NB4 (cell line): ENCODE measurements at regions not wholly inside any gene's neighbourhood (a gene's known extent, or its start where the extent isn't known, plus 50 kb on each side); places are given as distances from the start of the nearest gene placed in this dataset.

ENCODE experiments used
- DNase-seq: peaks from one replicate; pipeline ENCODE4 v3.0.0; 2010; ENCODE audit warnings: low read depth
- H3K4me3 ChIP-seq: one replicate; pipeline ENCODE4 v1.5.1; 2011; ENCODE audit warnings: mild to moderate bottlenecking, low read depth, low read length, moderate library complexity
- CTCF ChIP-seq: IDR thresholded peaks from one replicate; pipeline ENCODE4 v1.5.1; 2012; ENCODE audit warnings: low read depth, low read length
- MAX ChIP-seq: IDR thresholded peaks from 2 replicates; pipeline ENCODE4 v1.6.1; 2011; ENCODE audit warnings: low read depth, low read length
- MYC ChIP-seq: IDR thresholded peaks from 2 replicates; pipeline ENCODE4 v1.6.1; 2011; ENCODE audit warnings: low read depth, low read length
- POLR2A ChIP-seq: IDR thresholded peaks from 2 replicates; pipeline ENCODE4 v1.6.1; 2011; ENCODE audit warnings: mild to moderate bottlenecking; ENCODE audit not compliant: insufficient read length; ENCODE audit errors: extremely low read depth

GRCh38 chr4:22336822-22337221 lies 179.0 kb downstream of the ADGRA3 start:
- no peak for DNase-seq
- no peak overlapping the region for H3K4me3 ChIP-seq
- TF ChIP-seq MAX (no peak), POLR2A (no peak), MYC (no peak), CTCF (no peak)

- no peak for DNase-seq
Measured at GRCh38 chr4:22334155-22334554, 181.7 kb downstream of the ADGRA3 start.

GRCh38 chr4:22324422-22324821 lies 191.4 kb downstream of the ADGRA3 start:
- no peak for DNase-seq
- TF ChIP-seq MYC (no peak), MAX (no peak), CTCF (no peak), POLR2A (no peak)
- no peak overlapping the region for H3K4me3 ChIP-seq

More at GRCh38 chr4:22334155-22334554, 181.7 kb downstream of the ADGRA3 start:
- no peak for TF ChIP-seq CTCF
- no peak for TF ChIP-seq POLR2A
- no peak for TF ChIP-seq MAX
- H3K4me3 ChIP-seq = no peak overlapping the region

GRCh38 chr4:22323691-22324090 lies 192.2 kb downstream of the ADGRA3 start:
- no peak overlapping the region for H3K4me3 ChIP-seq
- TF ChIP-seq MYC (no peak), MAX (no peak), POLR2A (no peak), CTCF (no peak)
- no peak for DNase-seq

GRCh38 chr4:22322996-22323395 lies 192.9 kb downstream of the ADGRA3 start:
- no peak for DNase-seq
- no peak for TF ChIP-seq MYC
- TF ChIP-seq POLR2A = no peak
- TF ChIP-seq MAX = no peak
- TF ChIP-seq CTCF = no peak
- H3K4me3 ChIP-seq = no peak overlapping the region

GRCh38 chr4:22315628-22316027 lies 200.2 kb downstream of the ADGRA3 start:
- peak; percentile 3 for DNase-seq
- H3K4me3 ChIP-seq = no peak overlapping the region
- no peak for TF ChIP-seq MYC
- TF ChIP-seq CTCF = no peak
- no peak for TF ChIP-seq POLR2A
- TF ChIP-seq MAX = no peak
